NT2/D1 (cell line): ENCODE measurements at regions not wholly inside any gene's neighbourhood (a gene's known extent, or its start where the extent isn't known, plus 50 kb on each side); places are given as distances from the start of the nearest gene placed in this dataset.

Source experiments
- SUZ12 ChIP-seq: IDR thresholded peaks from 2 replicates; pipeline ENCODE4 v1.6.1; 2011; ENCODE audit not compliant: insufficient read length, insufficient read depth; ENCODE audit errors: extremely low read depth
- YY1 ChIP-seq: IDR thresholded peaks from 2 replicates; pipeline ENCODE4 v1.6.1; 2011; ENCODE audit not compliant: insufficient read length, insufficient read depth
- ZNF274 ChIP-seq: IDR thresholded peaks from 2 replicates; pipeline ENCODE4 v1.6.1; 2011; ENCODE audit warnings: mild to moderate bottlenecking, low read depth, low read length

- no peak for TF ChIP-seq SUZ12
- no peak for TF ChIP-seq YY1
- no peak for TF ChIP-seq ZNF274
These were observed 260.2 kb upstream of the COL3A1 start for GRCh38 chr2:188713961-188714360.
